HG03342 (cell line): ENCODE measurements at regions not wholly inside any gene's neighbourhood (a gene's known extent, or its start where the extent isn't known, plus 50 kb on each side); places are given as distances from the start of the nearest gene placed in this dataset.

ENCODE experiments used
- ATAC-seq: cut with Tn5 transposase; IDR thresholded peaks from one replicate; pipeline ENCODE4 v1.9.1; 2021; ENCODE audit warnings: mild to moderate bottlenecking, moderate library complexity; ENCODE audit not compliant: unreplicated experiment

DNA sequence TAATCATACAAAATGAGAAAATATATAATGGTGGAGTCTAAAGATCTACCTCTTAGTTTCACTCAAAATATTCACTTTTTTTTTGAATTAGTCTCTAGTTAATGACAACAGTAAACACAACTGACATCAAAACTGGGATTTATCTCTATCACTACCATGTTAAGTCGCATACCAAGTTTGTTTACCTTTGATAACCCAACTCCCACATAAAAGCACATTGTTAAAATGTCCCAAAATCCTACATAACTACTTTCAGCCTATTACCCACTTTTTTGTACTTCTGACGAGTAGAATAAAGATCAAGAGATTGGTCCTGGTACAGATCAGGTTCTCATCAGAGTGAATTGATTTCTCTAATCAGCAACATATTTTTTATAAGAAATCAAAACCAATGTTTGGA, 518.5 kb downstream of the EPHA3 start:
- no peak for ATAC-seq

DNA sequence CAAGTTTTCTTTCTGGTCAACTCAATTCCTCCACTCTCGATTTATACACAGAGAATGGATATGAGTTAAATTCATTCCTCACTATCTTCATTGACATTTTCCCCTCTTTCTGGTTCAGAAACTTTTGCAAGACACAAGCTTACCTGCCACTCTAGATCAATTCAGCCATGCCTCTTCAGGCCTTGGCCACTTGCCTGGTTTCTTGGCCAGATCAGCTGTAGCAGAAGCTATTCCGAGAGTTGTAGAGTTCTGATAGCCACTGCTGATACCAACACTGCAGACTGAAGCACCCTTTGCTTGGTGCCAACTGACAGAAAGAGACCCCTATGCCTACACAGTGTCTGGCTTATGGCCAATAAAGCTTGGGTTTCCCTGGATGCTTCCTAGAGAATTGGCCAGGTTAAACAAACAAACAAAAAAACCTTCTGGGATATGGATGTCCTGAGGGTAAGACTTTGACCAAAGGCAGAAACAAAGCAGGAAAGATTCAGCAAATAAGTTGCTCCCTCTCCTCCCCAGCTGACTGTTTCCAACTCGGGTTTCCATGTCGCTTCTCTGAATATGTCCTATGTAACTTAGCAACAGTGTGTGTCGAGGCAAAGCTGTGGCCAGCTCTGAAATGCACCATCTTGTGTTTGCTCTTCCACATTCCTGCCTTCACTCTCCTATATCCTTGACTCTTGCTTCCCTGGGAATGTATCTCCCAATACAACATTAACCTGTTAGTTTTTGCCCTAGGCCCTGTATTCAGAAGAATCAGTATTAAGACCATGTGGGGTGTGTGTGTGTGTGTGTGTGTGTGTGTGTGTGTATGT, 521.6 kb downstream of the EPHA3 start:
- no peak for ATAC-seq

GRCh38 chr3:89635137-89635536, 527.7 kb downstream of the EPHA3 start:
- ATAC-seq, result no peak

DNA sequence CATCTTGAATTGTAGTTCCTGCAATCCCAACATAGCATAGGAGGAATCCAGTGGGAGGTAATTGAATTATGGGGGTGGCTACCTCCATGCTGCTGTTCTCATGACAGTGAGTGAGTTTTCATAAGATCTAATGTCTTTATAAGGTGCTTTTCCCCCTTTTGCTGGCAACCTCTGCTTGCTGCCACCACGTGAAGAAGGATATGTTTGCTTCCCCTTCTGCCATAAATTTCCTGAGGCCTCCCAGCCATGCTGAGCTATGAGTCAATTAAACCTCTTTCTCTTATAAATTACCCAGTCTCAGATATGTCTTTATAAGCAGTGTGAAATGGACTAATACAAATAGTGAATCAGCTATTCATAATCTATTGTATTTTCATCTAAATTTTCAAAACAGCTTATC, 537.3 kb downstream of the EPHA3 start:
- ATAC-seq, result no peak

DNA sequence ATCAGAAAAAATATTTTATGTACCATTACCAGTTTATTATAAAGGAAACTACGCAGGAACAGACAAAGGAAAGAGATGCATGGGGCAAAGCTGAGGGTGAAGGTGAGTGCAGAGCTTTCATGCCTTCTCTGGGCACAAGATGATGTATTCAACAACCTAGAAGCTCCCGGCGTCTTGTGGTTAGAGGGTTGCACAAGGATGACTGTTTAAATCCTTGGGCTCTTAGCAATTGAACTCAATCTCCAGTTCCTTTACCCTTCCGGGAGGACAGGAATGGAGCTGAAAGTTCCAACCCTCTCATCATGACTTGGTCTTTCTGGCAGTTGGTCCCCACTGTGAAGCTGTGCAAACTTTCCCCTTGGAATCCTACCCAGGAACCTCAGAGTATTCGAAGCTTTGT, 542.0 kb downstream of the EPHA3 start:
- no peak for ATAC-seq

- ATAC-seq, result no peak
Measured at GRCh38 chr3:89654031-89654430, 546.6 kb downstream of the EPHA3 start.

GRCh38 chr3:89656388-89656787, 549.0 kb downstream of the EPHA3 start:
- ATAC-seq, result no peak

DNA sequence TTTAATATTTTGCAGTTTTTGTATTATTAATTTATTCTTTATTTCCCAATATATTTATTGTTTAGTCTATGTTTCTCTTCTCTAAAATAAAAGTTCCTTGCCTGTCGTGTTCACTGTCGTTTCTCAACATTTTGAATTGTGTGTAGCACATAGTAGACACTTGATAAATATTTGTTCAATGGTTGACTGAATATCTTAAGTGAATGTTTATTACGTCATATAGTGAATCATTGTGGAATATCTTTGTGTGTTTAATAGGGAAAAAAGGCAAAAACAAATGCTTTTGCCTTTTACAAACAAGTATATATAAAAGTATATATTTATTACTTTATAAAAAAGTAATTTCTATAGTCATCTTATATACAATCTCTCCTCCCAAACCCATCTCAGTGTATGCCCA, 572.3 kb downstream of the EPHA3 start:
- no peak for ATAC-seq

- ATAC-seq, result no peak
Measured at GRCh38 chr3:89682556-89682955, 575.1 kb downstream of the EPHA3 start.

- ATAC-seq, result no peak
Measured at GRCh38 chr3:89685731-89686130, 578.3 kb downstream of the EPHA3 start.

DNA sequence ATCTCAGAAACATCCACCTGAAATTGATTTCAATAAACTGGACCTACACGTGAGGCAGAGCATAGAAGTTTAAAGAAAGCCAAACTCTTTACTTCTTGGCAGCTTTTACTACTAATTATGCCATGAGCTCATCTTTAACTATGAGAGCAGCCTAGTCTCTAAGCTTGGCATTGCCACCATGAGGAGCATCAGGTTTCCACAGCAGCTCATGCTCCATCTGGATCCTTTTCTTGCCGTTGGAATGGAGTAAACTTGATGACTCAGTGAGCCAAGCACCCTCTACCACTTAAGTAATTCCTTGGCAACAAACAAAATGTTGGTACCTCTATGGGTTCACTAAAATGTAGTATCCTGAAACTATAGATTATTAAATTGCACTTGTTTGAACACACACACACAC, 583.2 kb downstream of the EPHA3 start:
- ATAC-seq, result no peak

DNA sequence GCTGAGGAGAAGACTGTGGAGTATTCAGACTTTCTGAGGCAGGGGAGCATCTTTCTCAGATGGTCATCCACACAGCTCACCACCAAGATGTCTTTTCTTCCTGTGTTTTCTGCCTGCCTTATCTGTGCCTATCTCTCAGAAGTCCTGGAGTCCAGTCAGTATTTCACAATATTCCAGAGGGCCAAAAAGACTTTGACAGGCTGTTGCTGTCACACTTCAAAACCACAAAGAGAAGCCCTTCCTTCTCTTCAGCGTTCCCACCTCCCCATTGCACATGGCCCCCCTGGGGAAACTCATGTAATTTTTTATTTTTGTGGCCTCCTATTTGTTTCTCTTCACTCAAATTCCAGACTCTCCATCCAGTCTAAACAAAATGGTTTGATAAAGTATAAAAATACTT, 585.2 kb downstream of the EPHA3 start:
- no peak for ATAC-seq

DNA sequence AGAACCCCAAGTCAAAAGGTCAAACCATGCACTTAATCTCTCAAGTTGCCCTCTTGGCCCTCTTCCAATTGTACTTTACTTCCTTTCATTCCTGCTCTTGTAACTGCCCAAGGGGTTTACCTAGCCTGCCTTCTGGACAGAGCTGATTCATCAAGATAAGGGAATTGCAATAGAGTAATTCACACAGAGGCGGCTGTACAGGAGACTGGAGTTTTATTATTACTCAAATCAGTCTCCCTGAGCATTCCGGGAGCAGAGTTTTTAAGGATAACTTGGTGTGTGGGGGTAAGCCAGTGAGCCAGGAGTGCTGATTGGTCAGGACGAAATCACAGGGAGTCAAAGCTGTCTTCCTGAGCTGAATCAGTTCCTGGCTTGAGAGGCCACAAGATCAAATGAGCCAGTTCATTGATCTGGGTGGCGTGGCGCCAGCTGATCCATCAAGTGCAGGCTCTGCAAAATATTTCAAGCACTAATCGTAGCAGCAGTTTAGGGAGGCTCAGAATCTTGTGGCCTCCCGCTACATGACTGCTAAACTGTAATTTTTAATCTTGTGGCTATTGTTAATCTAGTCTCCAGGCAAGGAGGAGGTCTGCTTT, 590.0 kb downstream of the EPHA3 start:
- ATAC-seq, result no peak

GRCh38 chr3:89698208-89698830, 590.9 kb downstream of the EPHA3 start:
- no peak for ATAC-seq

DNA sequence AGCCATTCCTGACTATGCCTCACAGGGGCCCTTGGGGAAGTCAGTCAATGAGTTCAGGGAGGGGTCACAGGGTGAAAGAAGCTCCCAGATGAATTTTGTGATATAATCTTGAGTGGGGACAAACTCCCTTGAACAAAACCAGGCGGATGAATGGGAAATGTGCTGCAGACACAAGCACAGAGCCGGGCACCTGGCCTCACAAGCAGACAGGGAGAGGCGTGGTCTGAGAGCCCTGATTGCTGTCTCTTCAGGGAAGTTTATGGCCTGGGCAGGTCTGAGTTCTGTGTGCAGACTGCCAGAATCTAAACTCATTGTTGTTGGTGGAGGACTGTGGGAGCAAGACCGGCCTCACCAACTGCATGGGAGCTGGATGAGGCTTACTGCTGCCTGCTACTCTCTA, 591.8 kb downstream of the EPHA3 start:
- no peak for ATAC-seq

- no peak for ATAC-seq
Measured at GRCh38 chr3:89699771-89700170, 592.4 kb downstream of the EPHA3 start.

DNA sequence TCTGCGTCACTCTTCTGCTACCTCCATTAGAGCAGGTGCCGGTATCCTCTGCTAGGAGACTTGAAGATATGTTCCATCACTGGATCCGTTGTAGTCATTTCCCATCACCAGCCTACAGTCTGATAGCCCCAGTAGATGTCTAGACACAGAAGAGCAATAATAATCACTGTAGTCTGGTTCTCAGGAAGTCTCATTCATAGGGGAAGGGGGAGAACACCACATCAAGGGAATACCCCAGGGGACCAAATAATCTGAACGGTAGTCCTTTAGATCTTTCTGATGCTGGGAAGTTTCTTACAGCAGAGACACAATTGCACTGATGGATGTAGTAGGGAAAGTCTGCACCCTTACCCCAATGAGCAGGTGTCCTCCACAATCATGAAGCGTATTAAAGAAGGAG, 595.0 kb downstream of the EPHA3 start:
- ATAC-seq, result no peak

GRCh38 chr3:89713196-89713595, 605.8 kb downstream of the EPHA3 start:
- ATAC-seq, result no peak

DNA sequence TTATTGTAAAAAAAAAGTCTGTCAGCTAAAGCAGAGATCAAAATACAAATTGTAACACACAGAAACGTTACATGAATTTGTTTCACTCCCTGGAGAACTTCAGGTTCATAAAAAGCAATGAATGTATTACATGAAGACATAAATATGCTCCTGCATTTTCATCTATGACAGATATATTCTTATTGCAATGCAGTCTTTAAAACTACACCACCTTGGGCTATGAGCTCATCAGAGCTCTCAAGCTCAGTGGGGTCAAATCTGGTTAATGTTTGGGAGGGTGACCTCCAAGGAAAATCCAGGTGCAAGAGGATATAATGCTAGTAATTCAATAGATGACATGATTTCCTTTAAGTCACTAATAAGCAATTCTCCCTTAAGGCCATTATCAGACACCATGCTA, 606.8 kb downstream of the EPHA3 start:
- no peak for ATAC-seq

GRCh38 chr3:89740080-89740880, 632.9 kb downstream of the EPHA3 start:
- ATAC-seq, result no peak

DNA sequence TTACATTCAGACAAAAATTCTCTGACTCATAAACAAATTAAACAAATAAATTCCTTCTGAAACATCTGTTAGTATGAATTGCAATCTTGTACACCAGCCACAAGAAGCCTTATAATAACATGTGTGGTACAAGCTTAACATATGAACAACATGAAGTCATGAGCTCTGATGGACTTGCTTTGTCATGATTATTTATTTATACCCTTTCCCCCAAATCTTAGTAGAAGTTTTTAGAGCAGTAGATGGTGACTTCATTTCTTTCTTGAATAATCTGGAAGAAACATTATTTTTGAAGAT, 633.4 kb downstream of the EPHA3 start:
- no peak for ATAC-seq

DNA sequence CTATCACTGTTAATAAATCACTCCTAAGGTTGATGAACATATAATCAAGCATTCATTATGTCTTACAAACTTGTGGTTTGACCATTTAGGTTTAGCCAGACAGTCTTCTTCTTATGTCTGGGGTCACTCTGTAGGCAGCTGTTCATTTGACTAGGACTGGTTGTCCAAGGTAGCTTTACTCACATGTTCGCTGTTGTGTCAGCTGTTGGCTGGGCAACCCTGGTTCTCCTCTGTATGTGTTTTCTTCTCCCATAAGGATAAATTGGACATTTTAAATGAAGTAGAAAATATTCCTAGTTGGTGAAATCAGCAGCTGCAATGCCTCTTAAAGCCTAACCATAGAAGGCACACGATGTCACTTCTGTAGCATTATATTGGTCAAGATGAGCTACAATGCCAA, 635.1 kb downstream of the EPHA3 start:
- ATAC-seq, result no peak
